ENCODE measurements at regions not wholly inside any gene's neighbourhood (a gene's known extent, or its start where the extent isn't known, plus 50 kb on each side); places are given as distances from the start of the nearest gene placed in this dataset.

- no peak for DNase-seq (ENCODE audit: extremely low read depth in 1 of 2, low read depth in 1 of 2)
Observed at GRCh38 chr12:97321621-97322020, 141.0 kb upstream of the RMST start.

DNA sequence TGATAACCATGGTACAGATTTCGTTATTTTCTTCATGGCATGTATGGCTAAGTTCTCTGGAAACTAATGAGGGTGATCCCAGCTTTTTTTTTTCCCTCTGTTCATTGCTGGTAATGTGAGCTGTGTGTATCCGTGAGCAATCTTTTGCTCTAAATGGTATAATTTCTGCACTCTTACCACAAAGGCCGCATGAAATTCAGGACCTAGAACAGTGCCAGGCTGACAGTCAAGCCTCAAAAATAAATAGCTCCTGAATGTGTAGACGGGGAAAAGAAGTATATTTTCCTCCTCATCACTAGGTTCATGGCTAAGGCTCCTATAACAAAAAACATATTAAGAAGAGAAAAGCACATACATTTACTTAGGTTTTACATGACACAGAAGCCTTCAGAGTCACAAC, 140.2 kb upstream of the RMST start:
- DNase-seq (ENCODE audit: extremely low read depth in 1 of 2, low read depth in 1 of 2), result no peak

DNA sequence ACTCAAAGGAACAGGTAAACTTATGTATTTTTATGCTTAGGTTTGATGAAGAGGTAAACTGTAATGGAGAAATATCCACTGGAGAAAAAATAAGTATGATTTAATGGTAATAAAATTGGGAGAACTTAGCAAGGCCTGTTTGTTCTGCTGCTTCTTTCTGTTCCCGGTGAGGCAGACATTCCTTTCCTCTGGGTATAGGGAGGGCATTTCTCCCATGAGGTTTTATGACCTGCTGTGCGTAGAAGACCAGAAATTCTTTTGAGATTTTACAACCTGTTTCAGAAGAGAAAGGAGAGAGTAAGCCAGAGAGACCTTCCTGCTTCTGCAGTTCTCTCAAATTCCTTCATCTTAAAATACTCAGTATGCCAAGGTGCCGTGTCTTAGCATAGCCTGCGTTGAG, 139.4 kb upstream of the RMST start:
- no peak for DNase-seq (ENCODE audit: extremely low read depth in 1 of 2, low read depth in 1 of 2)

GRCh38 chr12:97324471-97324870, 138.1 kb upstream of the RMST start:
- DNase-seq (ENCODE audit: extremely low read depth in 1 of 2, low read depth in 1 of 2), result no peak

- DNase-seq (ENCODE audit: extremely low read depth in 1 of 2, low read depth in 1 of 2), result no peak
Observed at GRCh38 chr12:97335115-97335514, 127.5 kb upstream of the RMST start.

GRCh38 chr12:97336900-97337751, 125.5 kb upstream of the RMST start:
- DNase-seq (ENCODE audit: extremely low read depth in 1 of 2, low read depth in 1 of 2), result no peak

DNA sequence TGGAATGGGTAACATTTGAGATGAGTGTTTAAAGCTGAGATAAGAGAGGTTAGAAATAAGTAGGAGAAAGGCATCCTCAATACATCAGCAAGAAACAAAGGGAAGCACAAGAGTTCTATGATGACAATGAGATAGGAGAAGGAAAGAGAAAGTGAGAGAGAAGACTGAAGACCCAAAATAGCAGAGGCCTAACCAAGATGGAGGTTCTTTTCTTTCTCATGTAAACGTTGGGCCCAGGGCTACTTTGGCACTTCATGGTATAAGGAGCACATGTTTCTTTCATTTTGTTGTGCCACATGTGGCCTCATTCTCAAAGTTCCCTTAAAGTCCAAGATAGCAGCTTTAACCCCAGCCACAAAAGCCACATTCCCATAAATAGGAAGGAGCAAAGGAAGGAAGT, 120.5 kb upstream of the RMST start:
- no peak for DNase-seq (ENCODE audit: extremely low read depth in 1 of 2, low read depth in 1 of 2)

DNA sequence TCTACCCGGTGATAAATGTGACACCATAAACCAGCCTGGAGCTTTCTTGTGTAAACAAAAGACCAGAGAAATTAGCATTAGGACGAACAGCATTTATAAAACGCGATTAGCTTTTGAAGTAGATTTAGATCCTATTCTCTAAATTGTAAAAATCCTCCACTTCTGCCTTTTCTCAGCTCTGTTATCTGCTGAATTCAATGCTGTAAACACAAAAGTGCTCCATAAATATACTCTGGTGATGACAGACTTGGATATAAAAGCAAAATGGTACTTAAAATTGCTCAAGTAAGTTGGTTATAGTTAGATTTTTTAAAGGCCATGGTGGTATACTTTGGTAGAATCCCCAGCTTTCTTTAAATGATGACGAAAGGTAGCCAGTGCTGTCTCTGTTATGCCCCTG, 114.6 kb upstream of the RMST start:
- no peak for DNase-seq (ENCODE audit: extremely low read depth in 1 of 2, low read depth in 1 of 2)

DNA sequence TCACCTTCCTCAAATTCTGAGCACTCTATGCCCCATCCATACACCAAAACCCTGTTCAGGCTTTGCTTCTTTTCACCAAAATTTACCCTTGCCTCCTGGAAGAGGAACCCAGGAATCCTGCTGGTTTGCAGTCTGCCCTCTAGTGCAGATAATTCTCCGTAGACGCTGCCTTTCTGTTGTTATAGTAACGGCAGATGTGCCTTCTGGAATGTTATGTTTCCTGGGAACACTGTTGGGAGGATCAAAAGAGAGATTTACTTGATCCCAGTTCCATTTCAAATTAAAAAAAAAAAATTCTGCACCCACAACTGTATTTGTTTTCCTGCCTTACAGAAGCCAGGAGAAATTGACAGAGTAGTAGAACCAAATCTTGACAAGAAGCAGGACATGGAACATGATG, 104.2 kb upstream of the RMST start:
- DNase-seq (ENCODE audit: extremely low read depth in 1 of 2, low read depth in 1 of 2), result no peak

DNA sequence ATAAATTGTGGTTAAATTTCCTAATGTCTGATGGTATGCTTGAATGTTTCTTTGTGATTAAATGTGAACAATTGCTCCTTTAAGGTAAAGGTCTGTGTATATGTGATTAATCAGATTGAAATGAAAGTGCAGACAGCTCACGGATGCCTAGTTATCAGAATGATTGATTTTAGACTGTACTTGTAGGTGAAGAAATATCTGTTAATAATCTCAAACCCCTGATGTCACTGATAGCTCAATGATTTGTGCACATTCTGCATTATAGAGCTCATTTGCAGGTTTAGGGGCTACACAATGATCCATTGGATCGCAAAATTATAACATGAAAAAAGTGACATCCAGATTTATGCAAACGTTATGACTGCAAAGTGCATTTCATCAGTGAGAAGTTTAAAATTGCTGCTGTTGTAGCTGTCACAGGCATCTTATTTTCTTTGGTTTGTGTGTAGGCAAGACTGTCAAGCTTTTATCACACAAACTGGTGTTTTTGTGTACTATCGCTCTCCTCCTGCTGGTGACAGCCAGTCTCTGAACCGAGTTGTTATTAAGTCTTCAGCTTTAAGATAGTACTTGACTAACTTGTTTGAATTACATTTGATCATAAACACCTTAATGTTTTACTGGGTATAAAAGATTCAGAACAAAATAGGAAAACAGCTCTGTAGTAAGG, 103.4 kb upstream of the RMST start:
- DNase-seq (ENCODE audit: extremely low read depth in 1 of 2, low read depth in 1 of 2), result no peak

DNA sequence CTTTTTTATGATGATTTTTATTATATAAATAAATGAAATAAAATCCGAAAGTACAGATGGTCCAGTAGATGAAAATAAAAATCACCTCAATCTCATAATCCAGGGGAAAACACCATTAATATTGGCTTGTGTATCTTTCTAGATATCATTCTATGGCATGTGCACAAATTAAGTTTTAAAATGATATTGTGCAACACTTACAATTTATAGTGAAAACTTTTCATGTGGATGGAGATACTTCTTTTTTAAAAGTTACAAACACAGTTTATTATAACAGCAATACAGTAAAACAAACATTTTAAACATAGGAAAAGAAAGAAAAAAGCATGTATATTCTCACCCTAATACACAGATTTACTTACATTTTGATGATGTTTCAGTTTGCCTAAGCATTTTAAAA, 98.9 kb upstream of the RMST start:
- DNase-seq (ENCODE audit: extremely low read depth in 1 of 2, low read depth in 1 of 2), result no peak

DNA sequence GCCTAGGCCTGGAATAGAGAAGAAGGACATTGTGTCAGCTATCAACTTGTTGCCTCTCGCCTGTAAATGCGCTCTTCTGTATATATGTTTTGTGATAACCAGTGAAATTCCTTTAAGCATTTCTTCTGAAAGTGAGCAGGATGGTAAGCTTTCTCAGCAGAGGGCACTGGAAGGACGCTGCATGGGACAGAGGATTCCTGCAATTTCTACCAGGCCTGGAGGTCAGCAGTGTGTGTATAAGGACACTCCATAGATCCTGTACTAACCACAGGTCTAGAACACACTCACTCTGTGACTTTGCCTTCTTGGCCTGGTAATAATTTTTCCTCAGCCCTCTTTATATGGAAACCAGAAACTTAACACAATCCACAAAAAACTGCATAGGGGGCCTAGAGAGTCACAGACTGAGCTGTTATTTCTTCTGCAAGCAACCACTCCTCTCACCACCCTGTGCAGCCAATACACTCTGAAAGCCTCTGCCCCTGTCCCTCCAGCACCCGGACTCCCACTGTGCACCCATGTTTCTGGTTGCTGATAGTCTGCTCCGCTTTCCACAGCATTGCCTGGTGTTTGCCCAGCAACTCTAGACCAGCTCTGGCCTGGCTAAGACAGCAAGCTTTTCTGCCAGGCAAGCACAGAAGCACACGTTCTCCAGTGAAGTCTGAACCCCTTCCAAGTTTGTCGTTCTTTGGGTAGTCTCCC, 94.0 kb upstream of the RMST start:
- no peak for DNase-seq (ENCODE audit: extremely low read depth in 1 of 2, low read depth in 1 of 2)

- no peak for DNase-seq (ENCODE audit: extremely low read depth in 1 of 2, low read depth in 1 of 2)
Observed at GRCh38 chr12:97375310-97375709, 87.3 kb upstream of the RMST start.

GRCh38 chr12:97380440-97380839, 82.2 kb upstream of the RMST start:
- no peak for DNase-seq (ENCODE audit: extremely low read depth in 1 of 2, low read depth in 1 of 2)

DNA sequence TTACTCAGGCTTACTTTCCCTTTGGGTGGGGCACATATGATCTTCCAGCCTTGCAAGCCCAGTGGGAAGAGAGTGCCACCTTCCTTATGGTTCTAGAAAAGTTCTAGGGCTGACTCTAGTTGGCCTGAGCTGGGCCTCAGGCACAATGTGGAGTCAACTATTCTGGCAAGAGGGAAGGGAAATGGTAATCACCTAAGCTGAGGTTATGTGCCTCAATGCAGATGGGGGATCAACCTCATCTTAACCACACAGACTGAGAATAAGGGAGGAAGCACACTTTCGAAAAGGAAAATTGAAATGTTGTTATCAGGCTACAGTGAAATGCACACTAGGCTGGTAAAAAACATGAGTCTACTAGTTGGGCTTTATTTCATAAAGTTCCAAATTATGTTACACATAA, 77.5 kb upstream of the RMST start:
- no peak for DNase-seq (ENCODE audit: extremely low read depth in 1 of 2, low read depth in 1 of 2)

DNA sequence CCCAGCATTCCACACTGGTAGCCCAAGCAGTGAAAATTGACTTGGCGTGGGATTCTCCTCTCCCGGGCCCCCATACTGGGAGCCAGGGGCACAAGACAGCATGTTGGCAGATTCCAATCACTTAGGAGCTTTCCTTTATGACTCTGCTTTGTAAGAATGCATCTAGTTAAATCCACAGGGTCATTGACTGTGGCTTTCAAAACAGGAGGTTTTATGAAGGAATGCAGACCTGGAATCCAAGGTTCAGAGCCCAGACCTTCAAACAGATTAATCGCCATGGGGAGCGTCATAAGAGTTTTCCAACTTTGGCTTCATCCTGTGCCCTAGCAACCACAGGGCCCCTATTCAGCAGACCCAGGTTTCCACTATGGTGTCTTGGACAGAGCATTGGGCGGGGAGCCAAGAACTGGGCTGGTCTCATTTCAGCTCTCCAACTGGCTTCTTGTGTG, 76.4 kb upstream of the RMST start:
- no peak for DNase-seq (ENCODE audit: extremely low read depth in 1 of 2, low read depth in 1 of 2)

- no peak for DNase-seq (ENCODE audit: extremely low read depth in 1 of 2, low read depth in 1 of 2)
Observed at GRCh38 chr12:97387844-97388243, 74.8 kb upstream of the RMST start.

DNA sequence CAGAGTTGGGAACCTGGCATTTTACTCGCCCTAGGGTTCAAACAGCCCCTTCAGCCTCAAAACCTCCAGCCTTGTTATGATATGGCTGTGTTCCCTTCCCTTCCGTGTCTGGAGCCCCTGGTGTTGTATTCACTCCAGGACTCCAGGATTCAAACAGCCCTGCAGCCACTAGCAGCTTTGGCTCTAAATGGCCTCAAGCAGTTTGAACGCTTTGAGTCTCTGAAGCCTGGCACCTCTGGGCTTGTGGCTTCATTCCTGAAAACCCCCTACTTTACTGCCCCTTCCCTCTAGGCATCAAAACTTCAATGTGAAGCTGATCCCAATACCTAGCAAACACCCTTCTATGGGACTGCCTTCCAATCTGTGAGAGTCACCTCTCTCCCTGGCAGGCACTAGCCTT, 67.9 kb upstream of the RMST start:
- no peak for DNase-seq (ENCODE audit: extremely low read depth in 1 of 2, low read depth in 1 of 2)

DNA sequence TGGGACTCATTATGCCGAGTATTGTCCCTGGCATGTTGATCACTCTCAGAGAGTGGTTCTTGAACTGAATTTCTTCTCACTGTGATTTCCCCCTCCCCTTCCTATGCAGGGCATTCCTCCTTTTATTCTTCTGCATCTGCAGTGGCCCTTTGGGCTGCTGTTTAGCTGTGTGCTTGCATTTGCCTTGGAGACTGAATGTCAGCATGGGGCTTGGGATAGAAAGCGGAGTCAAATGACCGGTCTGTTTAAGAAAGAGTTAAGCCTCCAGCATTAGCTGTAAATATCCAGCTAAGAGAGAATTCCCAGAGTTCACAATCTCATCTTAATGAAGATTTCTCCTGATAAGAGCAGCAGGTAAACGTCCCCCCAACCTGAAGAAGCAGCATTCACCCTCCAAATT, 65.6 kb upstream of the RMST start:
- no peak for DNase-seq (ENCODE audit: extremely low read depth in 1 of 2, low read depth in 1 of 2)

DNA sequence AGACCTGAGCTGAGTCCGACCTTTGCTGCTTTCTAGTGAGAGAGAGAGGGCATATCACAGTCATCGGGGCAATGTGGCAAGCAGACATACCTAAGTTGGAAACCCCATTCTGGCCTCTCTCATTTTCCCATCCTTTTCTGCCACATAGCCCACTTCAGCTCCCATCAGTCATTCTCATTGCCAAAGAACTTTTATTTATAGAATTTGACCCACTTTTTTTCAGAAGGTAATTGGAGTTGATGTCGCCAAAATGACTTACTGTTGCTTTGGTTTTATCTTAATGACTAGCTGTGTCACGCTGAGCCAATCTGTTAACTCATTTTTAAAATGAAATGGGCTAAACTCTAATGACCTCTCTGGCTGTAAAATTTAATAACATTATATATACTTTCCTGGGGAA, 63.9 kb upstream of the RMST start:
- DNase-seq (ENCODE audit: extremely low read depth in 1 of 2, low read depth in 1 of 2), result no peak

DNA sequence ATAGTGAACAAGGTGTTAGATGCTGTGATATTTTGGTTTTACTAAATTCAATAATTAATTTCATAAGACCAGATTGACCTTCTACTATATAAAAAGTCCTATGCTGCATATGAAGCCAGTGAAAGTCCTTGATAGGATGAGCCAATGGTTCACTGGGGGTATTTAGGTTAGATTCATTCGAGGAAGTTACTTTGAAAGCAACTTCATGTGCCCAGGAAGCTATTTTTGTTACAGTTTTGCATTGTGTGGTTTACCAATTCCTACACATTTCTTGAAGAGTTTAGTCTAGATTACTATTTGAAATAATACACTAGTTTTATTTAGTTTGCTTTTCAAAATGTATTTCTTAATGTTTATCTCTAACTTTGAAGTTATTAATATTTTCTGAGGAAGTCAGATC, 58.5 kb upstream of the RMST start:
- no peak for DNase-seq (ENCODE audit: extremely low read depth in 1 of 2, low read depth in 1 of 2)

- no peak for DNase-seq (ENCODE audit: extremely low read depth in 1 of 2, low read depth in 1 of 2)
Observed at GRCh38 chr12:97404543-97404942, 58.1 kb upstream of the RMST start.

Data from stimulated activated CD8-positive, alpha-beta memory T cell treated with anti-CD3 and anti-CD28 coated beads, Interleukin-7, amount 100 ng/mL, for 48 hours (primary cell).